Mesodermal cell (in vitro differentiated cells): ENCODE measurements at regions not wholly inside any gene's neighbourhood (a gene's known extent, or its start where the extent isn't known, plus 50 kb on each side); places are given as distances from the start of the nearest gene placed in this dataset.
"Not testable (repeated sequence)": the region's sequence is repeated elsewhere in the genome, so short reads cannot be mapped to it uniquely, and the experiment has no call there.

Source experiments
- H3K27ac ChIP-seq: 2 replicates; pipeline ENCODE4 v1.7.0; 2013; ENCODE audit warnings: mild to moderate bottlenecking, low read depth, low read length, moderate library complexity; ENCODE audit not compliant: severe bottlenecking
- H3K36me3 ChIP-seq: 2 replicates; pipeline ENCODE4 v1.7.1; 2013; ENCODE audit warnings: mild to moderate bottlenecking, low read length, moderate library complexity; ENCODE audit not compliant: control insufficient read depth, insufficient read depth
- H3K4me1 ChIP-seq: one replicate; pipeline ENCODE4 v1.7.1; 2013; ENCODE audit warnings: mild to moderate bottlenecking, low read length; ENCODE audit not compliant: insufficient read depth, control insufficient read depth, poor library complexity, severe bottlenecking
- H3K4me3 ChIP-seq: 2 replicates; pipeline ENCODE4 v1.7.0; 2013; ENCODE audit warnings: low read length, control low read depth, mild to moderate bottlenecking; ENCODE audit not compliant: insufficient read depth, poor library complexity, severe bottlenecking; ENCODE audit errors: extremely low read depth
- H3K9me3 ChIP-seq: 2 replicates; pipeline ENCODE4 v1.7.1; 2013; ENCODE audit warnings: mild to moderate bottlenecking, low read length, moderate library complexity; ENCODE audit not compliant: control insufficient read depth
- WGBS, 2 experiments: methylation state at CpG; one replicate each; pipeline ENCODE4 v1.1.5; 2013; ENCODE audit warnings: missing lambda C conversion rate in 2 of 2; ENCODE audit not compliant: insufficient coverage in 2 of 2; 5-methylcytosine and 5-hydroxymethylcytosine counted together

GRCh38 chr1:173342736-173343135, 134.4 kb upstream of the PRDX6 start:
- peaks cover 4% of the 10 kb centered on the region for H3K4me1 ChIP-seq
- no peak overlapping the region for H3K27ac ChIP-seq
- H3K9me3 ChIP-seq: no peaks in the 10 kb centered on the region
- WGBS, 2 experiments: 80% methylated on average over 1 of the region's 2 CpGs; no CpG with 5 or more reads in 1 of the 2 experiments
- no peak overlapping the region for H3K4me3 ChIP-seq
- no peaks in the 10 kb centered on the region for H3K36me3 ChIP-seq

- 93 to 100% methylated on average over 1 to 2 of the region's 4 CpGs for WGBS, 2 experiments
- H3K27ac ChIP-seq: no peak overlapping the region
- H3K9me3 ChIP-seq: no peaks in the 10 kb centered on the region
- H3K36me3 ChIP-seq: no peaks in the 10 kb centered on the region
- peaks cover 4% of the 10 kb centered on the region for H3K4me1 ChIP-seq
- H3K4me3 ChIP-seq: no peak overlapping the region
Observed at GRCh38 chr1:173344034-173344743, 132.9 kb upstream of the PRDX6 start.

- no peaks in the 10 kb centered on the region for H3K36me3 ChIP-seq
- H3K27ac ChIP-seq: no peak overlapping the region
- H3K4me3 ChIP-seq: no peak overlapping the region
- H3K9me3 ChIP-seq: peaks cover 3% of the 10 kb centered on the region
- H3K4me1 ChIP-seq: peaks cover 4% of the 10 kb centered on the region
- WGBS, 2 experiments: 83 to 89% methylated on average over 1 of the region's 1 CpG
Observed at GRCh38 chr1:173347282-173347818, 129.8 kb upstream of the PRDX6 start.

GRCh38 chr1:173352635-173353034, 124.5 kb upstream of the PRDX6 start:
- H3K9me3 ChIP-seq, H3K27ac ChIP-seq, H3K4me3 ChIP-seq, H3K36me3 ChIP-seq, H3K4me1 ChIP-seq: not testable (repeated sequence)
- WGBS, 2 experiments: 100% methylated on average over 1 to 3 of the region's 4 CpGs

- 91 to 100% methylated on average over 1 to 3 of the region's 4 CpGs for WGBS, 2 experiments
- peaks cover 8% of the 10 kb centered on the region for H3K9me3 ChIP-seq
- no peak overlapping the region for H3K27ac ChIP-seq
- no peak overlapping the region for H3K4me3 ChIP-seq
- H3K36me3 ChIP-seq: no peaks in the 10 kb centered on the region
- H3K4me1 ChIP-seq: no peaks in the 10 kb centered on the region
Observed at GRCh38 chr1:173353350-173353749, 123.8 kb upstream of the PRDX6 start.

GRCh38 chr1:173354937-173355280, 122.2 kb upstream of the PRDX6 start:
- WGBS, 2 experiments: 80 to 100% methylated on average over 1 of the region's 3 CpGs
- Histone ChIP-seq H3K4me1 (no peaks in the 10 kb centered on the region), H3K4me3 (no peak overlapping the region), H3K27ac (no peak overlapping the region), H3K36me3 (no peaks in the 10 kb centered on the region), H3K9me3 (peaks cover 8% of the 10 kb centered on the region)

GRCh38 chr1:173355281-173356031, 121.7 kb upstream of the PRDX6 start:
- no peaks in the 10 kb centered on the region for H3K36me3 ChIP-seq
- H3K27ac ChIP-seq: no peak overlapping the region
- no peaks in the 10 kb centered on the region for H3K4me1 ChIP-seq
- peaks cover 8% of the 10 kb centered on the region for H3K9me3 ChIP-seq
- WGBS, 2 experiments: 85% methylated on average over 2 of the region's 5 CpGs; no CpG with 5 or more reads in 1 of the 2 experiments
- H3K4me3 ChIP-seq: no peak overlapping the region

GRCh38 chr1:173356191-173356762, 120.9 kb upstream of the PRDX6 start:
- WGBS, 2 experiments: no CpG with 5 or more reads among the region's 2 CpGs
- no peaks in the 10 kb centered on the region for H3K4me1 ChIP-seq
- H3K9me3 ChIP-seq: peaks cover 8% of the 10 kb centered on the region
- no peak overlapping the region for H3K27ac ChIP-seq
- H3K4me3 ChIP-seq: no peak overlapping the region
- H3K36me3 ChIP-seq: no peaks in the 10 kb centered on the region

GRCh38 chr1:173360487-173361063, 116.6 kb upstream of the PRDX6 start:
- WGBS, 2 experiments: 95 to 100% methylated on average over 2 of the region's 3 CpGs
- no peaks in the 10 kb centered on the region for H3K36me3 ChIP-seq
- H3K27ac ChIP-seq: no peak overlapping the region
- H3K9me3 ChIP-seq: no peaks in the 10 kb centered on the region
- H3K4me1 ChIP-seq: no peaks in the 10 kb centered on the region
- H3K4me3 ChIP-seq: no peak overlapping the region

GRCh38 chr1:173362543-173362942, 114.6 kb upstream of the PRDX6 start:
- H3K36me3 ChIP-seq: no peaks in the 10 kb centered on the region
- 100% methylated on average over 1 to 2 of the region's 2 CpGs for WGBS, 2 experiments
- H3K9me3 ChIP-seq: no peaks in the 10 kb centered on the region
- no peaks in the 10 kb centered on the region for H3K4me1 ChIP-seq
- no peak overlapping the region for H3K27ac ChIP-seq
- no peak overlapping the region for H3K4me3 ChIP-seq
